ENCODE measurements at regions not wholly inside any gene's neighbourhood (a gene's known extent, or its start where the extent isn't known, plus 50 kb on each side); places are given as distances from the start of the nearest gene placed in this dataset.

- no peak for DNase-seq
Observed at GRCh38 chr15:46567968-46568367, 933.1 kb downstream of the SQOR start.

DNA sequence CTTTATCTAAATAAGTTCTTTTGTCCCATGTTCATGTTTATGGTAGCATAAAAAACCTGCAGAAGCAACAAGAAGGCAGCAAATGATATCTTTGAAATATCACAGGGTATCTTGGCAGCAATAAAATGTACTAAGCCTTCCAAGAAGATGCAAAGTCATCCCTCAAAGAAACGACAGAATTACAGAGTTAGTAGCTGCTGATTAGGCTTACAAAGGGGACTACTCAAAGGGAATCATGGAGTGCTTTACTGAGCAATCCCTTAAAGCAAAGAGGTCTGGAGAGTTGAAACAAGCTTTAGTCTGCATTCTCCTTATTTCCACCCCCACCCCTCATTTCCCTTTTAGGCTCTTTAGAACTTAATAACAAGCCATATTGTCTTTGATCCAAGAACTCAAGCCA lies 935.0 kb downstream of the SQOR start:
- DNase-seq: no peak

DNA sequence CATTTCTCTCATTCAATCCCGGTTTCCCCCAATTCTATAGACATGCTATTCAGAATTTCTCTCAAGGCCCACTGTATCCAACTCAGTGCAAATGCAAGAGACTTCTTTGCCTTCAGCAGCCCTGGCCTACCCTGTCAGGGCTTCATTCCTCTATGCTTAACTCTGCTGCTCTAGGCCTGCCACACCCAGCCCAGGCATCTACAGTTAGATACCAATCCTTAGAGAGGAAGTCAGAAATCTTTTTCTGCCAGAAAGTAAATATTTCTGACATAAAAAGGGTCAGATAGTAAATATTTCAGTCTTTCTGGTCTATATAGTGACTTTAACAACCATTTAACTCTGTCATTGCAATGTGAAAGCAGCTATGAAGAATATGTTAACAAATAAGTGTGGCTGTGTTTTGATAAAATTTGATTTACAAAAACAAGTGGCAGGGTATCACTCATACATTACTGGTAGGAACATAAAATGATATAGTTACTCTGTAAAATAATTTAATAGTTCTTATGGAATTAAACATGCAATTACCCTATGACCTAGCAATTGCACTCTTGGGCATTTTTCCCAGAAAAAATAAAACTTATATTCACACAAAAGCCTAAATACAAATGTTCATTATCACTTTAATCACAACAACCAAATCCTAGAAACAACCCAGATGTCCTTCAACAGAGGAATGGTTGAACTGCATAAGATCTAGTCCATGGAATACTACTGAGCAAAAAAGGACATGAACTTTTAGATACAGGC lies 942.0 kb downstream of the SQOR start:
- no peak for DNase-seq

- no peak for DNase-seq
Observed at GRCh38 chr15:46577767-46578166, 942.9 kb downstream of the SQOR start.

- DNase-seq: no peak
Observed at GRCh38 chr15:46580487-46580886, 945.7 kb downstream of the SQOR start.

DNA sequence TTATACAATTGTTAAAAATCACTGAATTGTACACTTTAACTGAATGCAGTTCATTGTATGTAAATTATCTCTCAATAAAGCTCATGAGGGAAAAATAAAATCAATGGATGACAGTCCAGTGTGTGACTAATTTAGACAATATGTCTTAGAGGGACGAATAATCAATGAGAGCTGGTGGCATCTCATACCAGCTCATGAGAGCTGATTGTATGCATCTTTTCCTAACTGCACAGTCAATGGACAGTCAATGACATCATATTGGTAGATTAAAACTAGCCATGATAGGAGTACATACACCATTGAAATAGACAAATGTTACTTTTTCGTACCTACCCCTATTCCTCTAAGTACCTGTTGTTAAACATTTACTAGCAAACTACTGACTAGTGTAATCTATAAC lies 946.1 kb downstream of the SQOR start:
- no peak for DNase-seq

DNA sequence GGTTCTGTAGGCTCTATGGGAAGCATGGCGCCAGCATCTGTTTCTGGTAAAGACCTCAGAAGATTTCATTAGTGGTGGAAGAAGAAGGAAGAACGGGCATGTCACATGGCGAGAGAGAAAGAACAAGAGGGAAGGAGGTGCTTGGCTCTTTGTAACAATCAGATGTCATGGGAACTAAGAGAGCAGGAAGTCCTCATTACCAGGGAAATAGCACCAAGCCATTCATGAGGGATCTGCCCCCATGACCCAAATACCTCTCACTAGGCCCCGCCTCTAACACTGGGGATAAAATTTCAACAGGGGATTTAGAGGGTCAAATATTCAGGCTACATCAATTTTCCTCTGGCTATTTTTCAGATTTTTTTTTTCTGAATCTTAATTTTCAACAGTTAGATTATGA lies 954.3 kb downstream of the SQOR start:
- no peak for DNase-seq

GRCh38 chr15:46591462-46591861 lies 956.6 kb downstream of the SQOR start:
- no peak for DNase-seq

DNA sequence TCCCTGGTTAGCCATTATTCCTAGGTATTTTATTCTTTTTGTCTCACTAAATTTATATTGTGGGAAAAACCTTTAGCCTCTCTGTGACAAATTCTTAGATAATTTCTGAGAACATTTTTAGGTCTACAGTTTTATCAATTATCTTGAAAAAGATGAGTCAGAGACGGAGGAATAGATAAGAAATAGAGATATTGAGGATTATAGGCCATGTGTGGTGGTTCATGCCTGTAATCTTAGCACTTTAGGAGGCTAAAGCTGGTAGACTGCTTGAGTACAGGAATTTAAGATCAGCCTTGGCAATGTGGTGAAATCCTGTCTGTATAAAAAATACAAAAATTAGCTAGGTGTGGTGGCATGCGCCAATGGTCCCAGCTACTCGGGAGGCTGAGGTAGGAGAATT lies 960.2 kb downstream of the SQOR start:
- DNase-seq: no peak

- peak; percentile 40 for DNase-seq
Observed at GRCh38 chr15:46607077-46607476, 972.2 kb downstream of the SQOR start.

DNA sequence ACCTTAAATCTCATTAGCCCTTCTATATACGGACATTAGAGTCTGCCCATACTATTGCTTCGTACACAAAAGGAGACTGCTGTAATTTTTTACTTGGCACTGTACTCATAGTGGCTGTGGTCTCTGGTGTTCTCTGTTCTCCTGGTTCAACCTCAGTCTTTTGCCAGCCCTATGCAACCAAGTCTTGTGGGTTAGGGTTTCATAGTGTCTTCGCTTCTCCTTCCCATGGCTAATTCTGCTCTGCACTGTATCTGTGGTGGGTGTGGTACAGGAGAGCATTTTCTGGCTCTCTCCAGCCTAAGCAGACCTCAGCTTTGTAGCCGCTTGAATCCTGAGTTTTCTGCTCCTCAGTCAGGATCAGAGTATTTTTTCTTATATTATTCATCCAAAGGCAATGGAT lies 981.2 kb downstream of the SQOR start:
- DNase-seq: no peak

DNA sequence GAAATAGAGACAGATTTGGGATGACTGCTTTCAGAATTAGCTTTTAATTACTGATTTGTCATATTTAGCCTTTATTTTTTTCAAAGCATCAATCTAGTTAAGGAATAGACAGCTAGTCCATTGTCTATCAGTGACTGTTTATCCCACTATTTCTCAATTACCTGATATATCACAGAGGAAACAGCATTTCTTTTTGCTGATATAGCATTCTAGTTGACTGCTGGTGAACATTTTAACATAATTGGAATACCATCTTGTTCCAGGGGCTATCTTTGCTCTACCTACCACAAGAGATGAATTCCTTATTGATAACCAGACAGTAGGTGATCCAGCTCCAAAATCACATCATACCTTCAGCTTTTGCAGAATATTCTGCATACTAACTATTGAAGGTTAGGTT lies 982.7 kb downstream of the SQOR start:
- DNase-seq: no peak

DNA sequence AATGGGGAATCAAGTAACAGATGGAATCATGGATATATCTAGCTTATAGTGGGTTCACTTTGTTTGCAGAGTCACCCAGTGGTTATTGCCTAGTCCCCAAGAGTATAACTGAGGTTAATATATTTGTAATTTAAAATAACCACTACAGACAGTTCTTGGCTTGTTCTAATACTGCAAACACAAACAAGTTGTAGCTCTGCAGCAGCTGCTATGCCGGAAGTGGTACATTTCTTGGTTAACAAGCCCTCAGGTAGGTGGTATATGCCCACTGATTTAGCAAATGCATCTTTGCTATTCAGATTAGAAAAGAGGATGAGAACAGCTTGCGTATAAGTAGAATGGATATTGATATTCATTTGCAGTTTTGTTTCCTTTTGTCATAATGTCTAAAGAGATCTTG lies 984.2 kb downstream of the SQOR start:
- no peak for DNase-seq

GRCh38 chr15:46620392-46621013 lies 985.7 kb downstream of the SQOR start:
- no peak for DNase-seq

DNA sequence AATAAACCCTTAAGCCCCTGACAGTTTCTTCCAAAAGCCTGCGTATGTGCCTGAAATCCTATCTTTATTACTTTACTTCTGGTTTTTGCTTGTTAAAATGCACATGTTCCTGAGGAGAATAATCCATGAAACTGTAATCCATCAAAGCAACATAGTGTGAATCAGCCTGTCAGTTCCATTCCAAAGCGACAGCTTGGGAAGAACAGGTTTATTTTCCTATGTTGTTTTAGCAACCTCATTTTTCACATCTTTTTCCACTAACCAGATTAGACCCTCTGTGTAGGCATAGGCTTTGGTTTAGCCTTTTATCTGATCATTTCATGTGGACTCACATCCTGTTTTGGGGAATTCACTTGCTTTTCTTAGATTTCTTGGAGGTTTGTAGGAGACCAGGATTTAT lies 988.0 kb downstream of the SQOR start:
- DNase-seq: no peak

DNA sequence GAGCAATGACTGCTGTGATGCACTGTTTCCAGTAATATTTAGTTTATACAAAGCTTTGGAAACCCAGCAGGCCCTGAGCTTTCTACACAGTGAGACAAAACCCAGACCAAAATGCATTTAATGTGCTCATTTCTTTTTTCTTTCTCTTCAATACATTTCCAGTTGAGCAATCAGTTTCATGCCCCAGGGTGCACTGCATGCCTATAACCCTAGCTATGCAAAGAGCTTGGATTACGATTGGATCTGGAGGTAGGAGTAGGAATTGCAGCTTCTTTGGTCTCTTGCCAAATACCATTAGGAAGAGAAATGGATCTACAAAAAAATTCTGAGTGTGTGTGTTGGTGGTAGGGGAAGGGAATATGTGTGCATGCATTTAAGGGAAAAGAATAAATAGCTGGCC lies 1001.4 kb downstream of the SQOR start:
- peak; percentile 31 for DNase-seq

GRCh38 chr15:46644501-46645481 lies 1010.0 kb downstream of the SQOR start:
- DNase-seq: peak; percentile 66

DNA sequence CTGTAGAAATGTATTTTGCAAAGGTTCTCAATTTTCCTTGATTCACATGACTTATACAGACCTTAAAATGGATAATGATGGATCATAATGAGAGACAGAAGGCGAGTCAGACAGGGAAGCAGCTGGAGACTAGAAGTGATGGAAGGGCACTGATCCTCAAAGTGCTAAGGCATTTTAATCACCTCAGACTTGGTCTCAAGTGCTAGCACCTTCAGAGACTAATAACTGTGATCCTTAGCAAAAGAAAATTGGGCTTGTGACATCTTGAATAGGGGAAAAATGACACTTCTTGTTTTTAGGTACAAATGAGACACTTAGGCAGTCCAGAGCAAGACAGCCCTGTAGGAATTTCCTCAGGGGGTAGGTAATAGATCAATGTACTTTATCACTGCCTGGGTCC lies 1011.7 kb downstream of the SQOR start:
- peak; percentile 72 for DNase-seq

DNA sequence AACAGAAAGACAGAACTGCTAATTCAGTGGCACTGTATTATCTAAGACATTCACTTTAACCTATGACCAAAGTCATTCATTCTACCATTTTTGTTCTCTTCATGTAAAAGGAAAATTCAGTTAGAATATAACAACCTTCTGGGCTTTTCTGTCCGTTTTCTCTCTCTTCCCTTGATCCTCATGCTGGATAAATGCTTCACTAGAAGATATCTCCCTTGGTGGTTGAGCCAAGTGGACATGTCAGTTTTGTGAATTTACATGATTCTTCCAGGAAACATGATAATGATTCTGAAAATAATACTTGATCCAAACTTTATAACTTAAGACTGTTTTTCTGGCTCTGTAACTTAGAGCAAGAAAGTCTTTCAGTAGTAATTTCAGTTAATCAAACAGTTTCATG lies 1012.2 kb downstream of the SQOR start:
- DNase-seq: no peak

GRCh38 chr15:46652266-46652665 lies 1017.4 kb downstream of the SQOR start:
- no peak for DNase-seq

DNA sequence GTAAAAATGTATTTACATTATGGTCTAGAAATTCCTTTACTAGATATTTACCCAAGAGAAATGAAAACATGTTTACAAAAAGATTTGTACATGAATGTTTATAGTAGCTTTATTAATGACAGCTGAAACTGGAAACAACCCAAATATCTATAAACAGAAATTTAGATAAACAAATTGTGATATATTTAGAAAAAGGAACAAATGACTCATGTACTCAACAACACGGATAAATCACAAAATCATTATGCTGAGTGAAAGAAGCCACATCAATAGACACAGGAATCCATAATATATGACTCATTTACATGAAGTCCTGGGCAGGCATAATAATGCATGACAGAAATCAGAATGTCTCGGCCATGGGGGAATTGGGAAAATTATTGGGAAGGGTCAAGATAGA lies 1020.2 kb downstream of the SQOR start:
- no peak for DNase-seq

DNA sequence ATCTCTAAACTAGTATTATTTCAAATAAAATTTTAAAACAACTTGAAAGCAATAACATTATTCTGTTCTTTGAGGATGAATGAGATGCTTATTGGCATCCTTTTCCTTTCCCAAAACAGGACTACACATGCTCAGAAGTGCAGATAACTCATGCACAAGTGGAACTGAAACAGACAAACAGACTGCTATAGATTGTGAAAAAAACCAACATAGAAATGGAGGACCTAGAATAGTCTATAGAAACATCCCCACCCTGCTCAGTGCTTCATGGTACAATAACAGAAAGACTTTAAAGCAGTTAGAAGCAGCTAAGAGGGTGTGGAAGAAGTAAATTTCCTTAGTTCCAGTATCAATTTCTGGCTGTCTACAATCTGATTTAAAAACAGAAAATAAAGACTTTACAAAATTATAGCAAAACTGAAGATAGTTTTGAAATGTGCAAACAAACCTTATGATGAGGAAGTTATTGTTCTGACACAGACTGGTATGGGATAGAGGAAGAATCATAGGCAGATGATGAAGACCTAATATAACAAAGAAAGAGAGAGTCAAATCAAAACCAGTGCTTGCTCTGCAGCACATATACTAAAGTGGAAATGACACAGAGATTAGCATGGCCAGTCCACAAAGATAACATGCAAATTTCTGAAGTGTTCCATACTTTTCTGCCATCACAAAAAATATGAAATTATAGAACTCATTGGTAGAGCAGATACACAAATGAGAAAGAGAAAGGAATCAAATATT lies 1025.4 kb downstream of the SQOR start:
- DNase-seq: no peak

DNA sequence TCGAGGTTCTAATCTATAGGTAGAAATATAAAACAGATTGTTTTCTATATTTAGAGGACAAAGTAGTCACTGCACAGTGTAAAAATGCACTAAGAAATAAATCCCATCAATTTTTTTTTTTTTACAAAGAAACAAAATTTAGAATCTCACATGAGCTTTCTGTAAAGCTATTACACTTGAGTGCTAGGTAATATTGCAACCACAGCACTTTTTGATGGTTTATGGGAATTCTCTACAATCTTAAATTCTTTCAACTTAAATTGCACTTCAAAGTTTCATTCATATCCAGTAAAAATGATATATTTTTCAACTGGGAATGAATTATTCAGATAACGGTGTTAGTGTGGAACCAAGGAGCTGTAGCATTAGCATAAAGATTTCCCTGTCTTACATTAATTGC lies 1035.4 kb downstream of the SQOR start:
- no peak for DNase-seq
